IPS-15b (cell line): ENCODE measurements at regions not wholly inside any gene's neighbourhood (a gene's known extent, or its start where the extent isn't known, plus 50 kb on each side); places are given as distances from the start of the nearest gene placed in this dataset.

ENCODE experiments used
- H3K27me3 ChIP-seq: one replicate; pipeline ENCODE4 v1.6.1; 2013; ENCODE audit warnings: low read length; ENCODE audit not compliant: control insufficient read depth, insufficient read depth
- H3K36me3 ChIP-seq: one replicate; pipeline ENCODE4 v1.6.1; 2013; ENCODE audit warnings: low read length; ENCODE audit not compliant: control insufficient read depth, insufficient read depth
- H3K4me1 ChIP-seq: one replicate; pipeline ENCODE4 v1.6.1; 2013; ENCODE audit warnings: mild to moderate bottlenecking, low read length; ENCODE audit not compliant: control insufficient read depth, insufficient read depth
- H3K4me3 ChIP-seq: one replicate; pipeline ENCODE4 v1.5.1; 2013; ENCODE audit warnings: low read depth, low read length
- H3K9ac ChIP-seq: one replicate; pipeline ENCODE4 v1.6.1; 2013; ENCODE audit warnings: low read depth, mild to moderate bottlenecking, low read length
- H3K9me3 ChIP-seq: one replicate; pipeline ENCODE4 v1.6.1; 2013; ENCODE audit warnings: mild to moderate bottlenecking, low read length; ENCODE audit not compliant: control insufficient read depth, insufficient read depth

- no peaks in the 10 kb centered on the region for H3K4me1 ChIP-seq
- H3K9me3 ChIP-seq: no peaks in the 10 kb centered on the region
- H3K9ac ChIP-seq: no peak overlapping the region
- H3K27me3 ChIP-seq: no peaks in the 10 kb centered on the region
- no peak overlapping the region for H3K4me3 ChIP-seq
- no peaks in the 10 kb centered on the region for H3K36me3 ChIP-seq
Measured at GRCh38 chr5:5031665-5032064, 108.5 kb upstream of the ADAMTS16 start.

DNA sequence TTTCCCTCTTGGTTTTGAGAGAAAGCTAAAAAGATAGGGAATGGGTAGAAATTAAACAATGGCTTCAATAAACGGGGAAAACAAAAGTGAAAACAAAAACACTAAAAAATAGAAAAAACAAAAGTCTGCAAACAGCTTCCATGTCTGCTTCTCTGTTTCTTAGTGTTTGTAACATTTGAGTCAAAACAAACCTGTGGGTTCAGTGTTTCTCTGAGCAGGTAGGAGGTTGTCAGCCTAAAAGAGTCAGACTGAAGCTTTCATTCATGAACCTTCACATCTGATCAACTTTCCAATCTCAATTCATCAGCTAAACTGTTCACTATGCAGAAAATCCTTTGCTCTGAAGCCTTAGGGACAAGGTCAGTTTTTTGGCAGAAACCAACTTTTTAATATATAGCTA, 102.5 kb upstream of the ADAMTS16 start:
- H3K36me3 ChIP-seq: no peaks in the 10 kb centered on the region
- H3K9me3 ChIP-seq: no peaks in the 10 kb centered on the region
- no peaks in the 10 kb centered on the region for H3K4me1 ChIP-seq
- H3K9ac ChIP-seq: no peak overlapping the region
- H3K4me3 ChIP-seq: no peak overlapping the region
- no peaks in the 10 kb centered on the region for H3K27me3 ChIP-seq

- Histone ChIP-seq H3K27me3 (no peaks in the 10 kb centered on the region), H3K9ac (no peak overlapping the region), H3K36me3 (no peaks in the 10 kb centered on the region), H3K4me1 (no peaks in the 10 kb centered on the region), H3K4me3 (no peak overlapping the region), H3K9me3 (no peaks in the 10 kb centered on the region)
Measured at GRCh38 chr5:5039918-5040317, 100.2 kb upstream of the ADAMTS16 start.

GRCh38 chr5:5040712-5041111, 99.4 kb upstream of the ADAMTS16 start:
- no peaks in the 10 kb centered on the region for H3K4me1 ChIP-seq
- H3K27me3 ChIP-seq: no peaks in the 10 kb centered on the region
- no peaks in the 10 kb centered on the region for H3K36me3 ChIP-seq
- H3K4me3 ChIP-seq: no peak overlapping the region
- H3K9me3 ChIP-seq: no peaks in the 10 kb centered on the region
- H3K9ac ChIP-seq: no peak overlapping the region

DNA sequence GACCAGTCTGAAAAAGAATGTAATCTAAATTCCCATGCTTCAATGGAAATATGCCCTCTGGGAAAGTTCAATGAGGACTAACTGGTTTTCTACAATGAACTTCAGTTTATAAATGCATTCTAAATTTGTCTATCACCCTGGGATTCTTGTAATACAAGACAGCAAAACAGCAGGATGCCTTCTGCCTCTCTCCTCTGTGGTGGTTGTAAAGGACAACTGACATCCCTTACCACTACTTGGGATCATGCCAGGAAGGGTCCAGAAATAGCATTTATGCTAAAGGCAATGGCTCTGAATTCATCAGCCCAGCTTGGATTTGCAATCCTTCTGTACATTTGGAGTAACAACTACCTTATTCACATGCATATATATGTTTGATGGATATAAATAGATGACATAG, 97.3 kb upstream of the ADAMTS16 start:
- H3K9me3 ChIP-seq: no peaks in the 10 kb centered on the region
- H3K9ac ChIP-seq: no peak overlapping the region
- H3K4me1 ChIP-seq: no peaks in the 10 kb centered on the region
- H3K36me3 ChIP-seq: no peaks in the 10 kb centered on the region
- no peak overlapping the region for H3K4me3 ChIP-seq
- H3K27me3 ChIP-seq: no peaks in the 10 kb centered on the region

DNA sequence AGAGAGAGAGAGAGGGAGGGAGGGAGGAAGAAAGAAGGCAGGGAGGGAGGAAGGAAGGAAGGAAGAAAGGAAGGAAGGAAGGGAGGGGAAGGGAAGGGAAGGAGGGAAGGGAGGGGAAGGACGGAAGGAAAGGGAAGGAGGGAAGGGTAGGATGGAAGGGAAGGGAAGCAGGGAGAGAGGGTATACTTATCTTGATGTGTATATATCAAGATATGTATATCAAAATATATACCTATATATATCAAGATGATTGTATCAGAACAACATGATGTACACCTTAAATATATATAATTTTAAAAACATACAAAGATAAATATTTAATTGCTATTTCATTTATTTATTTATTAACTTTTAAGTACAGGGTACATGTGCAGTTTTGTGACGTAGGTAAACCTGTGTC, 96.8 kb upstream of the ADAMTS16 start:
- Histone ChIP-seq H3K36me3 (no peaks in the 10 kb centered on the region), H3K9me3 (no peaks in the 10 kb centered on the region), H3K4me3 (no peak overlapping the region), H3K4me1 (no peaks in the 10 kb centered on the region), H3K9ac (no peak overlapping the region), H3K27me3 (no peaks in the 10 kb centered on the region)

DNA sequence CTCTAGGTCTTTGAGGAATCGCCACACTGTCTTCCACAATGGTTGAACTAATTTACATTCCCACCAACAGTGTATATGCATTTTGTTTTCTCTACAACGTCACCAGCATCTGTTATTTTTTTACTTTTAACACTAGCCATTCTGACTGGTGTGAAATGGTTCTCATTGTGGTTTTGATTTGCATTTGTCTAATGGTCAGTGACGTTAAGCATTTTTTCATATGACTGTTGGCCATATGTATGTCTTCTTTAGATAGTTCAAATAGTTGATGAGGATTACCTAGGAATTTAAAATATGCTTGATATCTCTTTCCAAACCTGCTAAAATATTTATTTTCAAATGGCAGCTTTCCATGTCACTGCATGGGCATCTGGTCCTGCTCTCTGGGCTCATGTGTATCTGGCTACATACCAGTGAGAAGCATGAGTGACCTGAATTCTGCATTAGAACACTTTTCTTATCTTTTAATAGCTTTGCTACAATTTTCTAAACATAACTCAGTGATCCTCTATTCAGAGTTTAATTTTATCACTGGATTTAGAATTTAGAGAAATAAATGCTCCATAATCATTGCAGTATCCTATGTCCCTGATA, 95.8 kb upstream of the ADAMTS16 start:
- no peaks in the 10 kb centered on the region for H3K27me3 ChIP-seq
- H3K4me3 ChIP-seq: no peak overlapping the region
- H3K9ac ChIP-seq: no peak overlapping the region
- no peaks in the 10 kb centered on the region for H3K36me3 ChIP-seq
- no peaks in the 10 kb centered on the region for H3K9me3 ChIP-seq
- H3K4me1 ChIP-seq: no peaks in the 10 kb centered on the region

GRCh38 chr5:5046680-5047502, 93.2 kb upstream of the ADAMTS16 start:
- Histone ChIP-seq H3K4me3 (no peak overlapping the region), H3K27me3 (no peaks in the 10 kb centered on the region), H3K4me1 (no peaks in the 10 kb centered on the region), H3K36me3 (no peaks in the 10 kb centered on the region), H3K9ac (no peak overlapping the region), H3K9me3 (no peaks in the 10 kb centered on the region)

DNA sequence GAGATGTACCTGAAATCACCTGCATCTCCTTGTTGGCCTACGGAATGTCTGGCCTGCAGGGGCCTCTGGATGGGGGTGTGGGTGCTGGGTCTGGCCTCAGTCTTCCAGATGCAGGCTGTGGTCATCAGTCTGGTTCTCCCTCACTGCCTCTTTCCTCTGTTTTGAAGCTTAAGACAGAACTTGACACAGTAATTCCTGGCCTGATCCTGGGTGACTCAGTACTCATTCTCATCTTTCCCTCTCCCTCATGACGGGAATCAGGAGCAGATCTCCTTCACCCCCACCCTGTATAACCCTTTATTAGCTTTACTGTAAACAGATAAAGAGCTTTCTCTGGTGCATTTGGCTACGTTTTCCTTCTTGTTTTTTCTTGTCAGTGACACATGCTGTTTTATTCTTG, 89.3 kb upstream of the ADAMTS16 start:
- Histone ChIP-seq H3K27me3 (no peaks in the 10 kb centered on the region), H3K36me3 (no peaks in the 10 kb centered on the region), H3K4me1 (no peaks in the 10 kb centered on the region), H3K9me3 (no peaks in the 10 kb centered on the region), H3K4me3 (no peak overlapping the region), H3K9ac (no peak overlapping the region)

- peaks cover 7% of the 10 kb centered on the region for H3K4me1 ChIP-seq
- no peaks in the 10 kb centered on the region for H3K27me3 ChIP-seq
- H3K9me3 ChIP-seq: no peaks in the 10 kb centered on the region
- no peaks in the 10 kb centered on the region for H3K36me3 ChIP-seq
- H3K9ac ChIP-seq: no peak overlapping the region
- no peak overlapping the region for H3K4me3 ChIP-seq
Measured at GRCh38 chr5:5055712-5056111, 84.4 kb upstream of the ADAMTS16 start.

DNA sequence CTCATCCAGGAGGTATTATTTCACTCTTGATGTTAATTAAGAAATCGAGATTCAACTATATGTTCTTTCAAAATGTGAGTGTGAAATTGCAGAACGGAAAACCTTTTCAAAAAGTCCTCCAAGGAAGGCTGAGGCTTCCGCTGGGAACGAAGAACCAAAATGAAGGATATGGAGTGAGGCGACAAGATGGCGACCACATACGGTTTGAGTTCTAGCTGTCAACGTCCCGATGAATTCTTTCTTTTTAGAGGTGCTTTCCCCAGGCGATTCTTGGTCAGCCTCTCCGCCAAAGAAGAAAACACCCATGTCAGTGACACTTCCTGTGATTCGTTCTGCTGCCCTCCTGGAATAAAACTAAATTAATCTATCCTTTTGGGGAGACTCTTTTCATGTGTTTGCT, 78.3 kb upstream of the ADAMTS16 start:
- no peaks in the 10 kb centered on the region for H3K27me3 ChIP-seq
- no peaks in the 10 kb centered on the region for H3K4me1 ChIP-seq
- no peak overlapping the region for H3K4me3 ChIP-seq
- H3K36me3 ChIP-seq: no peaks in the 10 kb centered on the region
- H3K9ac ChIP-seq: no peak overlapping the region
- H3K9me3 ChIP-seq: no peaks in the 10 kb centered on the region

DNA sequence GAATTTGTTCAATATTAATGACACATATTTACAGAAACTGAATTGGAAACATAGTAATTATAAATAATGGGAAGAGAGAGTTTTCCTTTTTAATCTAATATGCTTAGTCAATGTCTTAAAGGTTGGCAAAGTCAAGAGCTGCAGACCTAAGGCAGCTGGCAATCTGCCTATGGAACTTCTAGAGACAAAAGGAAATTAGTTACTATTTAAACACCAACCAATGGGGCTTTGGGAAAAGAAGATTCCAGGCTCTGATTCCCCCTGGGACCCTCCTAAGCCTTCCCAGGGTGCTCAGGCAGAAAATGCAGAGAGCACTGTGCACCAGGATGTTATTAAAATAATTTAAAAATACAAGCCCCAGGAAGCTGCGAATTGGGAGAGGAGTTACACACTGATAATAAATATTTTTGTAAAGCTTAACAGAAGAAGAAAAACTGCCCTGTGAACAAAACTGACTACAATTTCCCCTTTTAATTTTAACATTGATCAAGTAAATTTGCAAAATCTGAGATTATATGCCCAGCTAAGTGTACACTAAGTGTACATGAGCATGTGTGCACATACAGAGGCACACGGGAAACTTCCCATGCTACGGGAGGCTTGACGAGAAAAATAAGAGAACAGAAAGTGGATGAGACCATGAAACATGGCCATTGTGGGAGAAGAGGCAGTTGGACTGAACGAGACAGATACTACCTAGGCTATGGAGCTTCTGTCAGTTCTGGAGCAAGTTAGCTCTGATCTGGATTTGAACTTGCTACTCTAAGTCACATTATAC, 77.4 kb upstream of the ADAMTS16 start:
- H3K9ac ChIP-seq: no peak overlapping the region
- no peaks in the 10 kb centered on the region for H3K27me3 ChIP-seq
- H3K9me3 ChIP-seq: no peaks in the 10 kb centered on the region
- H3K4me1 ChIP-seq: no peaks in the 10 kb centered on the region
- H3K4me3 ChIP-seq: no peak overlapping the region
- no peaks in the 10 kb centered on the region for H3K36me3 ChIP-seq
